Spinal cord (tissue), 9 donors: ENCODE measurements at regions not wholly inside any gene's neighbourhood (a gene's known extent, or its start where the extent isn't known, plus 50 kb on each side); places are given as distances from the start of the nearest gene placed in this dataset.
A peak's percentile ranks its signal among the peaks of the same experiment; 100 is the strongest.
"Not testable (repeated sequence)": the region's sequence is repeated elsewhere in the genome, so short reads cannot be mapped to it uniquely, and the experiment has no call there.

Source experiments
- DNase-seq, 6 donors: peaks; one replicate each; pipeline versions ENCODE4 v3.0.0 to v3.0.0-alpha.2; 2013 to 2015; ENCODE audit warnings: low spot score in 6 of 6, low read depth in 4 of 6
- H3K27ac ChIP-seq: one replicate; pipeline ENCODE4 v1.5.1; 2013; ENCODE audit warnings: low read depth, low read length, control low read depth
- H3K27me3 ChIP-seq: one replicate; pipeline ENCODE4 v1.6.1; 2013; ENCODE audit warnings: low read length; ENCODE audit not compliant: control insufficient read depth, insufficient read depth
- H3K36me3 ChIP-seq: one replicate; pipeline ENCODE4 v1.6.1; 2013; ENCODE audit warnings: low read length; ENCODE audit not compliant: control insufficient read depth, insufficient read depth
- H3K4me1 ChIP-seq: one replicate; pipeline ENCODE4 v1.6.1; 2013; ENCODE audit warnings: low read length; ENCODE audit not compliant: control insufficient read depth, insufficient read depth
- H3K4me3 ChIP-seq: one replicate; pipeline ENCODE4 v1.5.1; 2013; ENCODE audit warnings: low read depth, low read length, control low read depth
- H3K9me3 ChIP-seq: one replicate; pipeline ENCODE4 v1.6.1; 2013; ENCODE audit warnings: low read length; ENCODE audit not compliant: control insufficient read depth, insufficient read depth
- WGBS: methylation state at CpG from one replicate; pipeline ENCODE4 v1.1.5; 2013; ENCODE audit warnings: missing lambda C conversion rate; ENCODE audit not compliant: insufficient coverage; 5-methylcytosine and 5-hydroxymethylcytosine counted together
- donor health status: healthy.

GRCh38 chr5:91304015-91304414 lies 79.1 kb downstream of the ARRDC3 start:
- not testable (repeated sequence) for H3K4me3 ChIP-seq, DNase-seq, H3K36me3 ChIP-seq, H3K27ac ChIP-seq, H3K4me1 ChIP-seq, H3K27me3 ChIP-seq, H3K9me3 ChIP-seq
- WGBS = 100% methylated on average over 1 of the region's 4 CpGs

GRCh38 chr5:91302958-91303357 lies 80.2 kb downstream of the ARRDC3 start:
- no peaks in the 10 kb centered on the region for H3K36me3 ChIP-seq
- H3K9me3 ChIP-seq = no peaks in the 10 kb centered on the region
- no peaks in the 10 kb centered on the region for H3K4me1 ChIP-seq
- WGBS = no CpG with 5 or more reads among the region's 1 CpG
- H3K4me3 ChIP-seq = no peak overlapping the region
- DNase-seq = peak in 1 of 6 donors; percentile 43
- no peaks in the 10 kb centered on the region for H3K27me3 ChIP-seq
- no peak overlapping the region for H3K27ac ChIP-seq

GRCh38 chr5:91302305-91302704 lies 80.8 kb downstream of the ARRDC3 start:
- Histone ChIP-seq H3K4me1 (no peaks in the 10 kb centered on the region), H3K27me3 (no peaks in the 10 kb centered on the region), H3K9me3 (no peaks in the 10 kb centered on the region), H3K27ac (no peak overlapping the region), H3K36me3 (no peaks in the 10 kb centered on the region), H3K4me3 (no peak overlapping the region)
- WGBS = no CpG with 5 or more reads among the region's 4 CpGs
- no peak for DNase-seq

GRCh38 chr5:91301106-91301846 lies 81.8 kb downstream of the ARRDC3 start:
- Histone ChIP-seq H3K4me3 (no peak overlapping the region), H3K36me3 (no peaks in the 10 kb centered on the region), H3K27ac (no peak overlapping the region), H3K27me3 (no peaks in the 10 kb centered on the region), H3K4me1 (no peaks in the 10 kb centered on the region), H3K9me3 (no peaks in the 10 kb centered on the region)
- no CpG with 5 or more reads among the region's 5 CpGs for WGBS
- no peak for DNase-seq

GRCh38 chr5:91297994-91298393 lies 85.1 kb downstream of the ARRDC3 start:
- WGBS = 100% methylated on average over 1 of the region's 2 CpGs

GRCh38 chr5:91296674-91297143 lies 86.4 kb downstream of the ARRDC3 start:
- Histone ChIP-seq H3K27me3 (no peaks in the 10 kb centered on the region), H3K27ac (no peak overlapping the region), H3K4me3 (no peak overlapping the region), H3K4me1 (no peaks in the 10 kb centered on the region), H3K9me3 (no peaks in the 10 kb centered on the region), H3K36me3 (no peaks in the 10 kb centered on the region)
- WGBS = 46% methylated on average over 2 of the region's 2 CpGs
- DNase-seq = peak in 2 of 6 donors; percentile 26 to 63

More at GRCh38 chr5:91297994-91298393, 85.1 kb downstream of the ARRDC3 start:
- H3K27ac ChIP-seq = no peak overlapping the region
- H3K9me3 ChIP-seq = no peaks in the 10 kb centered on the region
- no peaks in the 10 kb centered on the region for H3K36me3 ChIP-seq
- H3K27me3 ChIP-seq = no peaks in the 10 kb centered on the region
- no peaks in the 10 kb centered on the region for H3K4me1 ChIP-seq
- H3K4me3 ChIP-seq = no peak overlapping the region
- DNase-seq = no peak

- not testable (repeated sequence) for H3K4me3 ChIP-seq, H3K27me3 ChIP-seq, H3K27ac ChIP-seq, H3K36me3 ChIP-seq, DNase-seq, H3K9me3 ChIP-seq, H3K4me1 ChIP-seq
- 88% methylated on average over 6 of the region's 9 CpGs for WGBS
Measured at GRCh38 chr5:91296102-91296501, 87.0 kb downstream of the ARRDC3 start.

- Histone ChIP-seq H3K27ac (no peak overlapping the region), H3K4me3 (no peak overlapping the region), H3K4me1 (no peaks in the 10 kb centered on the region), H3K9me3 (no peaks in the 10 kb centered on the region), H3K27me3 (no peaks in the 10 kb centered on the region), H3K36me3 (no peaks in the 10 kb centered on the region)
- DNase-seq = no peak
Measured at GRCh38 chr5:91293131-91293530, 90.0 kb downstream of the ARRDC3 start.

GRCh38 chr5:91291628-91292569 lies 91.2 kb downstream of the ARRDC3 start:
- 50% methylated on average over 1 of the region's 4 CpGs for WGBS
- Histone ChIP-seq H3K27ac (no peak overlapping the region), H3K36me3 (no peaks in the 10 kb centered on the region), H3K9me3 (no peaks in the 10 kb centered on the region), H3K27me3 (no peaks in the 10 kb centered on the region), H3K4me1 (no peaks in the 10 kb centered on the region), H3K4me3 (no peak overlapping the region)
- DNase-seq = no peak
